Central memory CD8-positive, alpha-beta T cell (primary cell): ENCODE measurements at regions not wholly inside any gene's neighbourhood (a gene's known extent, or its start where the extent isn't known, plus 50 kb on each side); places are given as distances from the start of the nearest gene placed in this dataset.
"Not testable (repeated sequence)": the region's sequence is repeated elsewhere in the genome, so short reads cannot be mapped to it uniquely, and the experiment has no call there.

Experiments
- ATAC-seq: fragments of 150-1000 bp; cut with Tn5 transposase; replicated peaks from 2 replicates; pipeline ENCODE4 v1.10.0; 2022; ENCODE audit warnings: mild to moderate bottlenecking, moderate FRiP score, moderate number of reproducible peaks; ENCODE audit not compliant: poor library complexity, severe bottlenecking; ENCODE audit errors: extremely low read depth
- DNase-seq, 2 donors: peaks; one replicate each; pipeline ENCODE4 v3.0.0; 2021; ENCODE audit warnings: low spot score in 2 of 2
- H3K27ac Mint-ChIP-seq: one replicate; pipeline ENCODE4 v1.8.0; 2022; ENCODE audit warnings: low read depth, mild to moderate bottlenecking, moderate library complexity, mixed read lengths
- H3K27me3 Mint-ChIP-seq: one replicate; pipeline ENCODE4 v1.8.0; 2022; ENCODE audit warnings: mixed read lengths
- H3K36me3 Mint-ChIP-seq: one replicate; pipeline ENCODE4 v1.8.0; 2022; ENCODE audit warnings: mild to moderate bottlenecking, moderate library complexity, mixed read lengths; ENCODE audit not compliant: insufficient read depth
- H3K4me1 Mint-ChIP-seq: one replicate; pipeline ENCODE4 v1.8.0; 2022; ENCODE audit warnings: mixed read lengths
- H3K4me3 Mint-ChIP-seq: one replicate; pipeline ENCODE4 v1.8.0; 2022; ENCODE audit warnings: mild to moderate bottlenecking, moderate library complexity, mixed read lengths
- H3K9me3 Mint-ChIP-seq: one replicate; pipeline ENCODE4 v1.8.0; 2022; ENCODE audit warnings: mixed read lengths

- no peaks in the 10 kb centered on the region for H3K27me3 Mint-ChIP-seq
- H3K36me3 Mint-ChIP-seq: no peaks in the 10 kb centered on the region
- peaks cover 25% of the 10 kb centered on the region for H3K9me3 Mint-ChIP-seq
- H3K4me3 Mint-ChIP-seq: no peak overlapping the region
- H3K27ac Mint-ChIP-seq: no peak overlapping the region
- DNase-seq: no peak
- H3K4me1 Mint-ChIP-seq: no peaks in the 10 kb centered on the region
- no peak for ATAC-seq
Measured at GRCh38 chr5:121090822-121091221, 626.7 kb downstream of the PRR16 start.

- Mint-ChIP-seq H3K27me3 (no peaks in the 10 kb centered on the region), H3K4me3 (no peak overlapping the region), H3K9me3 (peaks cover 27% of the 10 kb centered on the region), H3K27ac (no peak overlapping the region), H3K4me1 (no peaks in the 10 kb centered on the region), H3K36me3 (no peaks in the 10 kb centered on the region)
- ATAC-seq (no peak), DNase-seq (no peak)
Measured at GRCh38 chr5:121100931-121101330, 636.8 kb downstream of the PRR16 start.

GRCh38 chr5:121105921-121106320 lies 641.8 kb downstream of the PRR16 start:
- H3K27me3 Mint-ChIP-seq: no peaks in the 10 kb centered on the region
- no peaks in the 10 kb centered on the region for H3K36me3 Mint-ChIP-seq
- DNase-seq (no peak), ATAC-seq (no peak)
- H3K9me3 Mint-ChIP-seq: no peaks in the 10 kb centered on the region
- no peaks in the 10 kb centered on the region for H3K4me1 Mint-ChIP-seq
- no peak overlapping the region for H3K27ac Mint-ChIP-seq
- no peak overlapping the region for H3K4me3 Mint-ChIP-seq

GRCh38 chr5:121106721-121107690 lies 642.9 kb downstream of the PRR16 start:
- not testable (repeated sequence) for H3K27me3 Mint-ChIP-seq, DNase-seq, H3K4me3 Mint-ChIP-seq, H3K9me3 Mint-ChIP-seq, ATAC-seq, H3K36me3 Mint-ChIP-seq, H3K27ac Mint-ChIP-seq, H3K4me1 Mint-ChIP-seq

DNA sequence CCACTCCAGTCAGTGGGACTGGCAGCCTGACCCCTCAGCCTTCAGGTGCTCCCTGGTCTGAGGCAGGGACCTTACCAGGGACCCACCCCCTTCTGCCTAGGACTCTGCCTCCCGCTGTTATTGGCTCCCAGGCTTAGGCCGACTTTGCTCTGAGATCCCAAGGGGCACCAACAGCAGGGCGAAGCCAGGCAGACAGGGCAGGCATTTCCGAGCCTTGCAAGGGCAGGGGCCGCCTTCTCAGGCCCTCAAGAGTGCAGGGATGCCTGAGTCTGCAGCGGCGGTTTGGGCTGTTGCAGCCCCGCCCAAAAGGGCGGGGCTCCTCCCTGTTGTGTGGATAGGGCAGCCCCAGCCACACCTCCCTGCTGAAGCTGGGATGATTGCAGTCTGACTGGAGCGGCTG lies 644.6 kb downstream of the PRR16 start:
- Mint-ChIP-seq H3K4me1 (no peaks in the 10 kb centered on the region), H3K27me3 (no peaks in the 10 kb centered on the region), H3K4me3 (no peak overlapping the region), H3K9me3 (no peaks in the 10 kb centered on the region), H3K27ac (no peak overlapping the region), H3K36me3 (no peaks in the 10 kb centered on the region)
- no peak for ATAC-seq
- DNase-seq: no peak

GRCh38 chr5:121109817-121110216 lies 645.7 kb downstream of the PRR16 start:
- ATAC-seq (no peak), DNase-seq (no peak)
- Mint-ChIP-seq H3K4me1 (no peaks in the 10 kb centered on the region), H3K9me3 (peaks cover 7% of the 10 kb centered on the region), H3K27ac (no peak overlapping the region), H3K4me3 (no peak overlapping the region), H3K27me3 (no peaks in the 10 kb centered on the region), H3K36me3 (no peaks in the 10 kb centered on the region)

GRCh38 chr5:121121786-121122185 lies 657.7 kb downstream of the PRR16 start:
- no peak for DNase-seq
- Mint-ChIP-seq H3K36me3 (no peaks in the 10 kb centered on the region), H3K27me3 (no peaks in the 10 kb centered on the region), H3K4me3 (no peak overlapping the region), H3K9me3 (peaks cover 16% of the 10 kb centered on the region), H3K27ac (no peak overlapping the region), H3K4me1 (no peaks in the 10 kb centered on the region)
- ATAC-seq: no peak

- no peak overlapping the region for H3K27ac Mint-ChIP-seq
- H3K4me3 Mint-ChIP-seq: no peak overlapping the region
- no peaks in the 10 kb centered on the region for H3K27me3 Mint-ChIP-seq
- no peaks in the 10 kb centered on the region for H3K36me3 Mint-ChIP-seq
- H3K4me1 Mint-ChIP-seq: no peaks in the 10 kb centered on the region
- ATAC-seq (no peak), DNase-seq (no peak)
- H3K9me3 Mint-ChIP-seq: peaks cover 13% of the 10 kb centered on the region
Measured at GRCh38 chr5:121138495-121138907, 674.4 kb downstream of the PRR16 start.

DNA sequence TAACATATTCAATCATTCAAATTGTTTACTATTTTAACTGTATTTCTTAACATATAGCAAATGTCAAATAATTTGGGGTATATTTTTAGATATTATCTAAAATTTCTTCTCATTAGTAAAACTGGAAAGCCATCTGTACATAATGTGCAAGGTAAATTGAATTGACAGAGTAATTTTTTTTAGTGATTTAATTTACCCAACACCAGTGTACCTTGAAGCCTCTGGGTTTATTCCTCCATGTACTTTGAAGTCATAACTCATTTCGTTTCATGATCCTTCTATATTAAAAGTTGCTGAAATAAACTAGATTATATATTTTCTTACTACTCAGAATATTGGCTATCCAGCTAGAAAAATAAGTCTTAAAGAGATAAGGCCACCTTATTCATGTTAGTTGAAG lies 674.9 kb downstream of the PRR16 start:
- ATAC-seq: no peak
- H3K27me3 Mint-ChIP-seq: no peaks in the 10 kb centered on the region
- DNase-seq: no peak
- H3K9me3 Mint-ChIP-seq: peaks cover 15% of the 10 kb centered on the region
- H3K36me3 Mint-ChIP-seq: peaks cover 1% of the 10 kb centered on the region
- H3K27ac Mint-ChIP-seq: no peak overlapping the region
- no peaks in the 10 kb centered on the region for H3K4me1 Mint-ChIP-seq
- no peak overlapping the region for H3K4me3 Mint-ChIP-seq

DNA sequence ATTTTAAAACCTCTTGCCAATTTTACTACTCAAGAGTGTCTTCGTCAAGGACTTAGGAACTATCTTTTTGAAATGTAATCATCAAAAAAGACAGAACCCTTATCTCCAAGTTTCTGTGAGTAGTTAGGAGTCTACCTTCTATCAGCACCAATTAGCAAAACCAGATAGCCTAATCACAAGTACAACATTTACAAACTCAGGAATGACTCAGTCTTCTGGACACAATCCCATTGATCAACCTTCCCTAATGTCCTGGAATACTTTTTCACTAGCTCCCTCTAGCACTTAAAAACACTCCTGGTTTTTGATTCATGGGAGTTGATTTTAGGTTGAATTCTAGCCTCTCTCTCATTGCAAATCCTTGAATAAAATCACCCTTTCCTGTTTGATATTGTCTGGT lies 680.7 kb downstream of the PRR16 start:
- Mint-ChIP-seq H3K36me3 (peaks cover 1% of the 10 kb centered on the region), H3K4me1 (no peaks in the 10 kb centered on the region), H3K27ac (no peak overlapping the region), H3K27me3 (no peaks in the 10 kb centered on the region), H3K9me3 (peaks cover 32% of the 10 kb centered on the region), H3K4me3 (no peak overlapping the region)
- no peak for ATAC-seq
- DNase-seq: no peak

DNA sequence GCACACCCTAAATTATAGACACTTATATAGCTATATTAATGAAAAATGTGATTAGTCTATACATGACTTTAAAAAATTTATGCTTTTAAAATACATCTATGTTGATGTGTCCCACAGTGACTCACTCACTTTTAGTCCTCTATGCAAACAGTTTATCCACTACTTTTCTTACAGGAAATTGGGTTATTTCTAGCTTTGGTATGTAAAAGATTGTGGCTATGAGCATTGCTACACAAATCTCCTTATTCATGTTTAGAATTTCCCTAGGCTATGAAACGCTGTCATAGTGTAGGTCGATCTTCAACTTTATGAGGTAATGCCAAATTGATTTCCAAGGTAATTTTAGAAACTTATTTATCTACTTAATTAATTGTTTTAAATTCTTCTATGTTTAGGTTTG lies 687.4 kb downstream of the PRR16 start:
- H3K9me3 Mint-ChIP-seq: peaks cover 20% of the 10 kb centered on the region
- no peak overlapping the region for H3K4me3 Mint-ChIP-seq
- DNase-seq (no peak), ATAC-seq (no peak)
- H3K36me3 Mint-ChIP-seq: no peaks in the 10 kb centered on the region
- H3K4me1 Mint-ChIP-seq: no peaks in the 10 kb centered on the region
- no peaks in the 10 kb centered on the region for H3K27me3 Mint-ChIP-seq
- H3K27ac Mint-ChIP-seq: no peak overlapping the region

GRCh38 chr5:121152411-121152810 lies 688.3 kb downstream of the PRR16 start:
- H3K27me3 Mint-ChIP-seq: no peaks in the 10 kb centered on the region
- H3K4me3 Mint-ChIP-seq: no peak overlapping the region
- DNase-seq: no peak
- H3K9me3 Mint-ChIP-seq: peaks cover 22% of the 10 kb centered on the region
- H3K27ac Mint-ChIP-seq: no peak overlapping the region
- H3K4me1 Mint-ChIP-seq: no peaks in the 10 kb centered on the region
- ATAC-seq: no peak
- no peaks in the 10 kb centered on the region for H3K36me3 Mint-ChIP-seq

DNA sequence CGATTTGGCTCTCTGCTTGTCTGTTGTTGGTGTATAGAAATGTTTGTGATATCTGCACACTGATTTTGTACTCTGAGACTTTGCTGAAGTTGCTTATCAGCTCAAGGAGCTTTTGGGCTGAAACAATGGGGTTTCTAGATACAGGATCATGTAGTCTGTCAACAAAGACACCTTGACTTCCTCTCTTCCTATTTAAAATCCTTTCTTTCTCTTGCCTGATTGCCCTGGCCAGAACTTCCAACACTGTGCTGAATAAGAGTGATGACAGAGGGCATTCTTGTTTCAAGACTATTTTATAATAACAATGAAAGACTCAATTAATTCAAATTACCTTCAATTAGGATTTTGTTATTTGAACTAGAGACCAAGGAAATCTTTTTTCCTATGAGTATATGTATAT lies 692.5 kb downstream of the PRR16 start:
- DNase-seq: no peak
- H3K9me3 Mint-ChIP-seq: peaks cover 18% of the 10 kb centered on the region
- H3K27me3 Mint-ChIP-seq: no peaks in the 10 kb centered on the region
- ATAC-seq: no peak
- H3K27ac Mint-ChIP-seq: no peak overlapping the region
- H3K36me3 Mint-ChIP-seq: no peaks in the 10 kb centered on the region
- H3K4me1 Mint-ChIP-seq: no peaks in the 10 kb centered on the region
- no peak overlapping the region for H3K4me3 Mint-ChIP-seq
